Activated T-helper 2 cell treated with anti-CD3 and anti-CD28 coated beads, Interferon-gamma antibody, Interleukin-2, Interleukin-4, amounts not matched to agents 10 μg/mL and 5 μg/mL and 100 μg/mL, durations not matched to agents 14 hours and 24 hours and 36 hours (primary cell): ENCODE measurements at regions not wholly inside any gene's neighbourhood (a gene's known extent, or its start where the extent isn't known, plus 50 kb on each side); places are given as distances from the start of the nearest gene placed in this dataset.
"Not testable (repeated sequence)": the region's sequence is repeated elsewhere in the genome, so short reads cannot be mapped to it uniquely, and the experiment has no call there.

ENCODE experiments used
- DNase-seq: peaks from one replicate; pipeline ENCODE4 v3.0.0; 2021; ENCODE audit warnings: low spot score
- H3K27ac Mint-ChIP-seq: one replicate; pipeline ENCODE4 v1.8.0; 2021; ENCODE audit warnings: mixed read lengths
- H3K27me3 Mint-ChIP-seq: one replicate; pipeline ENCODE4 v1.8.0; 2021; ENCODE audit warnings: low read depth, mixed read lengths
- H3K36me3 Mint-ChIP-seq: one replicate; pipeline ENCODE4 v1.8.0; 2021; ENCODE audit warnings: low read depth, mixed read lengths
- H3K4me1 Mint-ChIP-seq: one replicate; pipeline ENCODE4 v1.8.0; 2021; ENCODE audit warnings: low read depth, mixed read lengths
- H3K4me3 Mint-ChIP-seq: one replicate; pipeline ENCODE4 v1.8.0; 2021; ENCODE audit warnings: low read depth, mild to moderate bottlenecking, moderate library complexity, mixed read lengths
- H3K9me3 Mint-ChIP-seq: one replicate; pipeline ENCODE4 v1.8.0; 2021; ENCODE audit warnings: mixed read lengths
- intact Hi-C: fragments of 100-400 bp; cut with micrococcal nuclease; formaldehyde crosslinking; loops from one replicate; pipeline ENCODE4 v1.15.1; 2023

DNA sequence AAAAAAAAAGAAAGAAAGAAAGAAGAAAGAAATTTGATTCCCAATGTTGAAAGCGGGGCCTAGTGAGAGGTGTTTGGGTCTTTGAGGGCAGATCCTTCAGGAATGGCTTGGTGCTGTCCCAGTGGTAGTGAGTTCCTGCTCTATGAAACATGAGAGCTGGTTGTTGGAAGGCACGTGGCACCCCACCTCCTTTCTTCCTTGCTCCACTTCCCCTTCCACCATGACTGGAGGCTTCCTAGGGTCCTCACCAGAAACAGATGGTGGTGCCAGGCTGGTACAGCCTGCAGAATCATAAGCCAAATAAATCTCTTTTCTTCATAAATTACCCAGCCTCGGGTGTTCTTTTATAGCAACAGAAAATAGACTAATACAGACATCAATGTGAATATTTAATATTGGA, 147.3 kb upstream of the KCNJ18 start:
- H3K27ac Mint-ChIP-seq: no peak overlapping the region
- intact Hi-C loops: no loop called here

DNA sequence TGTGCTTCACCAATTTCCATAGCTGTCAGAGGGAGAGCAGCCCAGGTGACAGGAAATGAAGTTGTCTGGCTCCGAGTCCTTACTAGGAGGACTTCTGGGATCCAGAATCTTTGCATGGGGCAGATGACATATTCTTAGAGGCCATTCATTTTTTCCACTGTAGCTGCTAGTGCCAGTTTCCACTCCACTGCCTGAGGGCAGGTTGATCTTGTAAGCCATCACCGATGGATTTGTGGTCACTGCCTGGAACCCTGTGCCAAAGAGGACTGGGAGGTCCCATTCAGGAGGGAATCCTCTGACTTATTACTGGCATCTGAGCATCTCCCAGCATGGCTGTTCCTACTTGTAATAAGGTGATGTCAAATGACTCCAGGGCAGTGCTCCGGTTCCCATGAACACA, 144.1 kb upstream of the KCNJ18 start:
- intact Hi-C loops: no loop called here
- DNase-seq: no peak
- peaks cover 31% of the 10 kb centered on the region for H3K4me1 Mint-ChIP-seq
- peaks cover 7% of the 10 kb centered on the region for H3K27me3 Mint-ChIP-seq
- peaks cover 2% of the 10 kb centered on the region for H3K9me3 Mint-ChIP-seq
- no peak overlapping the region for H3K27ac Mint-ChIP-seq
- H3K4me3 Mint-ChIP-seq: no peak overlapping the region
- peaks cover 46% of the 10 kb centered on the region for H3K36me3 Mint-ChIP-seq

More for the DNA sequence above, 147.3 kb upstream of the KCNJ18 start:
- H3K4me1 Mint-ChIP-seq: peaks cover 20% of the 10 kb centered on the region
- no peak for DNase-seq
- H3K27me3 Mint-ChIP-seq: no peaks in the 10 kb centered on the region
- H3K9me3 Mint-ChIP-seq: no peaks in the 10 kb centered on the region
- no peak overlapping the region for H3K4me3 Mint-ChIP-seq
- peaks cover 51% of the 10 kb centered on the region for H3K36me3 Mint-ChIP-seq

DNA sequence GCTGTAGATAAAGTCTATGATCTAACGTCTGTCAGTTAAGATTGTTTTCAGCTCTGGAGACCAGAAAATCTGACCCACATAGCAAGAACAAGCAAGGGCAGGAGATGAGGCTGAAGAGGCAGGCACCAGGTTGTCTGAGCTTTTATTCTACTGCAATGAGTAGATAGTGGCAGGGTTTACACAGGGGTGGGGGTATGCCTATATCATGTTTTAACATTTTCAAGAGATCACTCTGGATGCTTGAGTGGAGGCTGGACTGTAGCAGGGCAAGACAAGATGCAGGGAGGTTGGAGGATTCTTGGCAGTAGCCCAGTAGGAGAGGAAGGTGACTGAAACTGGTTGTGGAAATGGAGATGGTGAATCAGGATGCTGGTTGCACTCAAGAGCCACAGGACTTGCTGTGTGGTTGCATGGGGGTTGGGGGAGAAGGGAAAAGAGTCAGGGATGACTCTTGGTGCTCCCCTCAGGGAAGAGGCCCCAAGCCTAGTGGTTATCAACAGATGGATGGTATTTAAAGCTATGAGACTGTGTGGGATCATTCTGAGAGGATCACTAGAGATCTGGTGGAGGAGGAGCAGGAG, 143.1 kb upstream of the KCNJ18 start:
- peaks cover 41% of the 10 kb centered on the region for H3K36me3 Mint-ChIP-seq
- peak overlapping the region; percentile 71 for H3K4me3 Mint-ChIP-seq
- H3K9me3 Mint-ChIP-seq: peaks cover 8% of the 10 kb centered on the region
- intact Hi-C loops: no loop called here
- DNase-seq: no peak
- peaks cover 13% of the 10 kb centered on the region for H3K27me3 Mint-ChIP-seq
- H3K27ac Mint-ChIP-seq: peak overlapping the region; percentile 50
- H3K4me1 Mint-ChIP-seq: peaks cover 31% of the 10 kb centered on the region

DNA sequence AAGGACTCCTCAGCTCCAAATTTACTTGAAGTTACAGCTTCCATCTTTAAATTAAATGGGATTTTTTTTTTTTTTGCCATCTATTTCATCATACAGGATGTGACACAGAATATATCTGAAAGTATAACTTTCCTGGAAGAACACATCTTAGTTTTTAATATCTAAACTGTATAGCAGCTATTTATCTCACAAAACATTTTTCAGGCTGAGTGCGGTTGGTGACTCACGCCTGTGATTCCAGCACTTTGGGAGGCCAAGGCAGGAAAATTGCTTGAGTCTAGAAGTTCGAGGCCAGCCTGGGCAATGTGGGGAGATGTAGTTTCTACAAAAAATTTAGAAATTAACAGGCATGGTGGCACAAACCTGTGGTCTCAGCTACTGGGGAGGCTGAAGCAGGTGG, 142.3 kb upstream of the KCNJ18 start:
- Mint-ChIP-seq H3K36me3 (peaks cover 32% of the 10 kb centered on the region), H3K27ac (peak overlapping the region; percentile 76), H3K27me3 (peaks cover 19% of the 10 kb centered on the region), H3K4me3 (peak overlapping the region; percentile 71), H3K9me3 (peaks cover 10% of the 10 kb centered on the region), H3K4me1 (peaks cover 31% of the 10 kb centered on the region)
- DNase-seq: not testable (repeated sequence)
- intact Hi-C loops: loop anchor here (1.0 kb wide), 1 partner anchor 12 kb away; no protein-coding TSS in a partner anchor

DNA sequence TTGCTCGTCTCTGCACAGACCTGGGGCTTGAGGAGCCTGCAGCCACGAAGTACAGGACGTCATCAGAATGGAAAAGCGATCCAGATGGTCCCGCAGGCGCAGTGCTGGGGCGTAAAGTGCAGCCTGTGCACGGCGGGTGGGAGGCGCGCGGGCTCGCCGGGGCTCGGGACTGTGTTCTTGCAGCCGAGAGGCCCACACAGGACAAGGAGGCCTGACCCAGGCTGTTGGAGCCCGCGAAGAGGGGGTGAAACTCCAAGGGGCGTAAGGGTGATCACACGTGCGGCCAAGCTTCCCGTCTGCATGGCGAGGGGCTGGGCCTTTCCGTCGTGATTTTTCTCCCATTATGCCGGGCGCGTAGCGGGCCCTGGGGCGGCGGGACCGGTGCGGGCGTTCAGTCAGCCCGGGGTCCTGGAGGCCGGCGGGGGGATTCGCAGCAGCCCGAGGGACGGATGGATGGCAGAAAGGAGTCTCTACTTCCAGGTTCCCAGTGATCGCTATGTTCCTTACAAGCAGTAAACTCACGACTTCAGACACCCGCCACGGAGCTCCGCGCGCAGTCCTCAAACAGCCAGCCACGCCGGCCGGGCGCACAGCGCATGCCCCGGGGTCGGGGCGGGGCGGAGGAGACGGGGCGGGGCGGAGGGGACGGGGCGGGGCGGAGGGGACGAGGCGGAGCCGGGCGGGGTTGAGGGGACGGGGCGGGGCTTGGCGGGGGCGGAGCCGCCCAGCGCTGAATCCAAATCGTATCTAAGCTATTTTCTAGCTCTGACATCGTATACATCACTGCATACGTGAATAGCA, 141.0 kb upstream of the KCNJ18 start:
- intact Hi-C loops: no loop called here
- Mint-ChIP-seq H3K4me3 (peak overlapping the region; percentile 71), H3K4me1 (peaks cover 28% of the 10 kb centered on the region), H3K9me3 (peaks cover 10% of the 10 kb centered on the region), H3K36me3 (peaks cover 27% of the 10 kb centered on the region), H3K27ac (no peak overlapping the region), H3K27me3 (peaks cover 20% of the 10 kb centered on the region)
- peak; percentile 67 for DNase-seq

DNA sequence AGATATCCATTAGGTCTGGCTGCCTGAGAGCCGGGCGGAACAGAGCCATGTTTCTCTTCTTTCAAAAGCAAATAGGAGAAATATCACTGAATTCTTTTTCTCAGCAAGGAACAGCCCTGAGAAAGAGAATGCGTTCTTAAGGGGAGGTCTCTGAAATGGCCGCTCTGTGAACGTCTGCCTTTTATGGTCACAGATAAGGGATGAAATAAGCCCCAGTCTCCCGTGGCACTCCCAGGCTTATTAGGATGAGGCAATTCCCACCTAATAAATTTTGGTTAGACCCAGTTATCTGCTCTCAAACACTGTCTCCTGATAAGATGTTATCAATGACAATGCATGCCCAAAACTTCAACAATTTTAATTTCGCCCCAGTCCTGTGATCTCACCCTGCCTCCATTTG, 133.4 kb upstream of the KCNJ18 start:
- Mint-ChIP-seq H3K27me3 (peaks cover 21% of the 10 kb centered on the region), H3K9me3 (peaks cover 12% of the 10 kb centered on the region)
- H3K27ac Mint-ChIP-seq, H3K36me3 Mint-ChIP-seq, H3K4me1 Mint-ChIP-seq, H3K4me3 Mint-ChIP-seq, intact Hi-C loops, DNase-seq: not testable (repeated sequence)

DNA sequence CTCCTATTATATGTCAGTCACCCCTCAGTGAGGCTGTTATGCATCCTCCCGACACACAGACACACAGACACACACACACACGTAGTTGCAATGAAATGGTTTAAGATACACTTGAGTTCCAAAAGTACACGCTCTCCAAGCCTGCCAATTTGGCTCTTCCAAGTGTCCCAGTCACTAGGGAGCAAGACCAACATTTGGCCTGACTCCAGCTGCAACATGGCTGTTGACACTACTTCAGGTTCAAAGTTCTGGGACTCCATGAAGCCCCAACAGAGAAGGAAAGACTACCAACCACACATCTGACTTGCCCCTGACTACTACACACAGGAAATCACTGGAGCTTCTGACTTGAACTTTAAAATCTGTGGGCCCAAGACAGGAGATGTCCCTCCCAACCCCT, 128.1 kb upstream of the KCNJ18 start:
- H3K36me3 Mint-ChIP-seq: peaks cover 2% of the 10 kb centered on the region
- intact Hi-C loops: no loop called here
- H3K9me3 Mint-ChIP-seq: peaks cover 4% of the 10 kb centered on the region
- H3K27ac Mint-ChIP-seq: no peak overlapping the region
- peaks cover 11% of the 10 kb centered on the region for H3K27me3 Mint-ChIP-seq
- H3K4me1 Mint-ChIP-seq: no peaks in the 10 kb centered on the region
- DNase-seq: no peak
- no peak overlapping the region for H3K4me3 Mint-ChIP-seq

DNA sequence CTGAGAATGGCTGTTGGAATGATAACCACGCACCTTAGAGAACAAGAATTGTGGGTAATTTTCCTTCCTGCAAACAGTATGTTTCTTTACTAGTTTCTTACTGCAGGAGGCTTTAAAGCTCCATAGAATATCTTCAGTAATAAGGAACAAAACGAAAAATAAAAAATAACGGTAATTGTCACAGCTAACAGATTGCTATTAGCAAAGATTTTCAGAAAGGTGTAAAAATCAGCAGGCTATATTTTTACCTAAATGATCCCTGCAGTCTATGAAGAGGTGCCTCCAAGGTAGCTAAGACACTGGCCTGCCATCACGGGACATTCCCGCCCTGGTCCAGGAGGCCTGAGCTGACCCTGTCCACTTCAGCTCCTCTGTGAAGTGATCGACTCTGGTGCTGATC, 127.6 kb upstream of the KCNJ18 start:
- H3K4me1 Mint-ChIP-seq, DNase-seq, H3K4me3 Mint-ChIP-seq, intact Hi-C loops, H3K36me3 Mint-ChIP-seq, H3K9me3 Mint-ChIP-seq, H3K27ac Mint-ChIP-seq: not testable (repeated sequence)
- peaks cover 11% of the 10 kb centered on the region for H3K27me3 Mint-ChIP-seq

DNA sequence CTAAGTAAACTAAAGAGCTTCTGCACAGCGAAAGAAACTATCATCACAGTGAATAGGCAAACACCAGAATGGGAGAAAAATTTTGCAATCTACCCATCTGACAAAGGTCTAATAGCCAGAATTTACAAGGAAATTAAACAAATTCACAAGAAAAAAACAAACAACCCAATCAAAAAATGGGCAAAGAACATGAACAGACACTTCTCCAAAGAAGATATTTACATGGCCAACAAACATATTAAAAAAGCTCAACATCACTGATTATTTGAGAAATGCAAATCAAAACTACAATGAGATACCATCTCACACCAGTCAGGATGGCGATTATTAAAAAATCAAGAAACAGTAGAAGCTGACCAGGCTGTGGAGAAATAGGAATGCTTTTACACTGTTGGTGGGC, 121.9 kb upstream of the KCNJ18 start:
- H3K4me1 Mint-ChIP-seq, H3K36me3 Mint-ChIP-seq, H3K4me3 Mint-ChIP-seq, H3K9me3 Mint-ChIP-seq, intact Hi-C loops, H3K27me3 Mint-ChIP-seq, DNase-seq, H3K27ac Mint-ChIP-seq: not testable (repeated sequence)

DNA sequence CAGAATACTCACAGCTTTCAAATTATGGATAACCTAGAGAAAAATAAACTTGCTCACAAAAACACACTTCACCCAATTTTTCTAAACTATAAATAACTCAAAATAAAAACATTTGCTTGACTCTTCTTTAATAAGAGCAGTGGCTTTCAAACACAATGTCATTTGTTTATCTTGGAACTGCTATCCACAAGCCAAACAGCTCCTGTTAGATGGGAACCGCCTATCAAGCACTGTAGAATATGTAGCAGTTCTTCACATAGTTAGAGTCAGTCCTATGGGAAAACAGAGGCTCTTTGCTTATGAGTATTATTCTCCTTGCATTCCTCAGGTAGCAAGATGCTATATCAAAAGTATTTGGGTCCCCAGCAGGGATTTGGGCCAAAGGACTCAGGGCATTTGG, 120.2 kb upstream of the KCNJ18 start:
- H3K27ac Mint-ChIP-seq, H3K9me3 Mint-ChIP-seq, DNase-seq, intact Hi-C loops, H3K4me1 Mint-ChIP-seq, H3K4me3 Mint-ChIP-seq, H3K36me3 Mint-ChIP-seq, H3K27me3 Mint-ChIP-seq: not testable (repeated sequence)

DNA sequence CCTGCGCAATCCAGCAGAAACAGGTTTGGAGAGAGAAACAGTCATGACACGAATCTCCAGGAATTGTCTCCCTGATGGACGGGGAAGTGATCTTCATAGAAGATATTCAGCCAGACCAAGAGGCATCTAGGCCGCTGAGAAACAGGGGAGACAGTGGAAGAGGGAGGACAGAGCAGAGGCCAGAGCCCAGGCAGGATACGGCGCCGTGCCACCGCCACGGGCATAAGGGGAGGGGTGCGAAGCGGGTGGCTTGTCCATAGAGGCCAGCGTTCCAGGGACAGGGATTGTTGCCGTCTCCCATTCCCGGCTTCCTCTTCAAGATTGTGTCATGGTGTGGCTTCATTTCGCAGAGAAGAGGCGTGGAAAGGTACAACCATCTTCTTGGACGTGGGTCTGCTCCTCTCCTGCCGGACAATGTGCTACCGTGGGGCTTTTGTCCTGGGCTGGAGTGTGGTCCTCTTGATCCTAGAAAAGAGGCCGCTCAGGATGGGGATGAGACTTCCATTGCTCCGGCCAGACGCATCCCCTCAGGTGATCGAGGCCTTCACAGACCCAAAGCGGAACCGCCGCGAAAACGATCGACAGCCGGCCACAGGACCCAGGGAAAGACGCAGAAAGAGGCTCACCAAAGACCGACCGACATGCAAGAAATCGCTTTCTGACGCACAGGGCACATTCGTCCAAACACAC, 118.9 kb upstream of the KCNJ18 start:
- H3K27ac Mint-ChIP-seq, H3K4me1 Mint-ChIP-seq, DNase-seq, H3K27me3 Mint-ChIP-seq, intact Hi-C loops, H3K36me3 Mint-ChIP-seq, H3K9me3 Mint-ChIP-seq: not testable (repeated sequence)
- H3K4me3 Mint-ChIP-seq: peak overlapping the region; percentile 56

DNA sequence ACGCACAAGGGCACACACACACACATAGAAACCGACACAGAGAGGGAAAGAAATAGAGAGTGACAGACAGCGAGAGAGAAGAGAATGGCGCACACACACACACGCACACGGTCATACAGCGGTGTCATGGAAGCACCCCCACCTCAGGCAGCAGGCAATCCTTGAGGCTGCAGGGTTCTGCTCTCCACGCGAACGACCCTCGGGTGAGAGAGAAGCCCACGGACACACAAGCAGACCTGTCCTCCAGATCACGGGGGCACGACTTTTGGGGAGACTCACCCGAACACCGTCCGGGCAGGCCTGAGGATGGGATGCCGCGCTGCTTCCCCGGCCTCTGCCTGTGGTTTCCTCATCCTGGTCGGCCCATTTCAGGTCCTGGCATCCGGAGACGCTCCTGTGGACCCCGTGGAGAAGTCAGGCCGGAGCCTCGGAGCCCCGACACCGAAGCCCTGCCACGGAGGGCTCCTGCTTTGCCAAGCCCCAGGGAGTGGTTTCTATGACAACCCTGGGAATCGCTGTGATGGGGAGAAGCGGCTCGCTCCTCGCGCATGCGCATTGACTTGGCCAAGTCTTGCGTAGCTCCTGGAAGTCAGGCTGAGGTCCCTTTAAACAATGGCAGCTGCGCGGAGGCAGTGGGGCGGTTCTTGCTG, 118.2 kb upstream of the KCNJ18 start:
- Mint-ChIP-seq H3K36me3 (no peaks in the 10 kb centered on the region), H3K27me3 (no peaks in the 10 kb centered on the region), H3K9me3 (peaks cover 8% of the 10 kb centered on the region), H3K4me1 (no peaks in the 10 kb centered on the region), H3K27ac (no peak overlapping the region), H3K4me3 (peak overlapping the region; percentile 56)
- intact Hi-C loops: no loop called here
- DNase-seq: no peak
